GM23338 (cell line): ENCODE measurements at regions not wholly inside any gene's neighbourhood (a gene's known extent, or its start where the extent isn't known, plus 50 kb on each side); places are given as distances from the start of the nearest gene placed in this dataset.

Experiments used
- ATAC-seq: fragments of 200-7000 bp; cut with Tn5 transposase; 3 replicates; pipeline ENCODE4 v1.9.1; 2020
- DNase-seq: peaks from one replicate; pipeline ENCODE4 v3.0.0-alpha.2; 2015; ENCODE audit warnings: low spot score
- H2AFZ ChIP-seq: fragments of 200-600 bp; sonication (generic); 2 replicates; pipeline ENCODE4 v1.8.0; 2016; ENCODE audit warnings: antibody characterized with exemption, mild to moderate bottlenecking, moderate library complexity
- H3F3A ChIP-seq: fragments of 200-600 bp; sonication (generic); replicated peaks from 2 replicates; pipeline ENCODE4 v1.8.0; 2017; ENCODE audit warnings: antibody characterized with exemption, mixed run types, low read depth
- H3K27ac ChIP-seq: fragments of 200-600 bp; sonication (generic); 2 replicates; pipeline ENCODE4 v1.6.1; 2016; ENCODE audit warnings: low read depth
- H3K27me3 ChIP-seq: fragments of 200-600 bp; sonication (generic); 2 replicates; pipeline ENCODE4 v1.8.0; 2016; ENCODE audit warnings: mild to moderate bottlenecking, mixed run types, moderate library complexity; ENCODE audit not compliant: insufficient read depth
- H3K36me3 ChIP-seq: fragments of 200-600 bp; sonication (generic); 2 replicates; pipeline ENCODE4 v1.8.0; 2016; ENCODE audit warnings: mild to moderate bottlenecking; ENCODE audit not compliant: insufficient read depth
- H3K4me1 ChIP-seq: fragments of 200-600 bp; sonication (generic); 2 replicates; pipeline ENCODE4 v1.8.0; 2016; ENCODE audit warnings: mild to moderate bottlenecking, moderate library complexity; ENCODE audit not compliant: insufficient read depth
- H3K4me2 ChIP-seq: fragments of 200-600 bp; sonication (generic); 2 replicates; pipeline ENCODE4 v1.7.1; 2017; ENCODE audit warnings: mixed run types
- H3K4me3 ChIP-seq: fragments of 200-600 bp; sonication (generic); 2 replicates; pipeline ENCODE4 v1.6.1; 2016; ENCODE audit warnings: mixed run types
- H3K79me2 ChIP-seq: fragments of 200-600 bp; sonication (generic); replicated peaks from 2 replicates; pipeline ENCODE4 v1.8.0; 2017; ENCODE audit warnings: mild to moderate bottlenecking; ENCODE audit not compliant: insufficient read depth
- H3K9me2 ChIP-seq: fragments of 200-600 bp; sonication (generic); 2 replicates; pipeline ENCODE4 v1.8.0; 2017; ENCODE audit not compliant: insufficient read depth
- H4K20me1 ChIP-seq: fragments of 200-600 bp; sonication (generic); replicated peaks from 2 replicates; pipeline ENCODE4 v1.8.0; 2017; ENCODE audit warnings: mild to moderate bottlenecking; ENCODE audit not compliant: insufficient read depth
- H3K27ac Mint-ChIP-seq: 2 replicates; pipeline ENCODE4 v1.8.0; 2020; ENCODE audit warnings: inconsistent platforms, mild to moderate bottlenecking, moderate library complexity, mixed read lengths
- H3K27me3 Mint-ChIP-seq: 3 replicates; pipeline ENCODE4 v1.8.0; 2022; ENCODE audit warnings: low read depth, mild to moderate bottlenecking, moderate library complexity, mixed read lengths, inconsistent platforms; ENCODE audit not compliant: insufficient read depth, poor library complexity
- H3K36me3 Mint-ChIP-seq: 3 replicates; pipeline ENCODE4 v1.8.0; 2021; ENCODE audit warnings: low read depth, mild to moderate bottlenecking, inconsistent platforms, moderate library complexity, mixed read lengths
- H3K4me1 Mint-ChIP-seq: 3 replicates; pipeline ENCODE4 v1.8.0; 2020; ENCODE audit warnings: mild to moderate bottlenecking, inconsistent platforms, mixed read lengths
- H3K4me3 Mint-ChIP-seq: 3 replicates; pipeline ENCODE4 v1.8.0; 2021; ENCODE audit warnings: moderate library complexity, mild to moderate bottlenecking, inconsistent platforms, mixed read lengths
- H3K9me3 Mint-ChIP-seq: 3 replicates; pipeline ENCODE4 v1.8.0; 2020; ENCODE audit warnings: moderate library complexity, mild to moderate bottlenecking, inconsistent platforms, mixed read lengths
- CREB1 ChIP-seq: fragments of 250-450 bp; sonication (Bioruptor Pico); IDR thresholded peaks from 2 replicates; pipeline ENCODE4 v1.5.0; 2020; ENCODE audit warnings: low read depth, mild to moderate bottlenecking, moderate library complexity
- EZH2 ChIP-seq: fragments of 200-600 bp; sonication (generic); IDR thresholded peaks from one replicate; pipeline ENCODE4 v1.8.0; 2017; ENCODE audit warnings: antibody characterized with exemption, mild to moderate bottlenecking, low read depth; ENCODE audit not compliant: unreplicated experiment
- EZH2phosphoT487 ChIP-seq: fragments of 200-600 bp; sonication (generic); IDR thresholded peaks from one replicate; pipeline ENCODE4 v1.8.1; 2018; ENCODE audit warnings: antibody characterized with exemption; ENCODE audit not compliant: unreplicated experiment
- JUNB ChIP-seq: IDR thresholded peaks from one replicate; pipeline ENCODE4 v1.6.1; 2016; ENCODE audit warnings: antibody characterized with exemption; ENCODE audit not compliant: unreplicated experiment
- NANOG ChIP-seq: IDR thresholded peaks from 2 replicates; pipeline ENCODE4 v1.6.1; 2016; ENCODE audit warnings: antibody characterized with exemption, borderline replicate concordance
- POLR2AphosphoS5 ChIP-seq: IDR thresholded peaks from 2 replicates; pipeline ENCODE4 v1.6.1; 2016; ENCODE audit warnings: antibody characterized with exemption, low read depth
- STAT1 ChIP-seq: IDR thresholded peaks from one replicate; pipeline ENCODE4 v1.6.1; 2016; ENCODE audit warnings: antibody characterized with exemption; ENCODE audit not compliant: unreplicated experiment
- ZNF114 ChIP-seq: fragments of 250-450 bp; sonication (Bioruptor Pico); IDR thresholded peaks from 2 replicates; pipeline ENCODE4 v1.5.0; 2020; ENCODE audit warnings: mild to moderate bottlenecking, moderate library complexity
- ZNF331 ChIP-seq: fragments of 250-450 bp; sonication (Bioruptor Pico); IDR thresholded peaks from 2 replicates; pipeline ENCODE4 v1.5.0; 2020; ENCODE audit warnings: low read depth, mild to moderate bottlenecking, moderate library complexity
- TF ChIP-seq, protein P1 (sequence below): IDR thresholded peaks from 2 replicates; pipeline ENCODE4 v1.6.1; 2016; ENCODE audit warnings: antibody characterized with exemption
- TF ChIP-seq, protein P2 (sequence below): IDR thresholded peaks from one replicate; pipeline ENCODE4 v1.6.1; 2018; ENCODE audit warnings: antibody characterized with exemption; ENCODE audit not compliant: unreplicated experiment
- TF ChIP-seq, protein P3 (sequence below), 2 experiments: fragments of 200-600 bp in 1 of 2; sonication (generic) in 1 of 2; conservative IDR thresholded peaks; 2 replicates each; pipeline versions ENCODE4 v1.5.1 to v1.6.1; 2016 to 2017; ENCODE audit warnings: antibody characterized with exemption in 2 of 2, low read depth in 2 of 2, mild to moderate bottlenecking in 2 of 2, moderate library complexity in 1 of 2
- TF ChIP-seq, protein P4 (sequence below): fragments of 250-450 bp; sonication (Bioruptor Pico); IDR thresholded peaks from 2 replicates; pipeline ENCODE4 v1.5.0; 2020; ENCODE audit warnings: mild to moderate bottlenecking, moderate library complexity

DNA sequence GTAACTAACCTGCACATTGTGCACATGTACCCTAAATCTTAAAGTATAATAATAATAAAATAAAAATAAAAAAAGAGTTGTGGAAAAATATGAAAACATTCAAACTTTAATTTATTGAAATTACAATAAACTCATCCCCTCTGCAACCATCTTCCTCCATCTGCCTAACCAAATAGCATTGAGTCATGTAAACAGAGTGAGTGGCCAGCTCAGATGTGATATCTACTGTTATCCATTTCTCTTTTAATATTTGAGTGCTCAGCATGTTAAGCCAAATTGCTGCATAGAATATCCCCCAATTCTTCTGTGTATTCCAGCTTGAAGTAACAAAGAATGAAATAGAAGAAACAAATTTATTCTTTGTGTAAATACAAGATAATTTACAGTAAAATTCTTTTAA is 124.4 kb upstream of the HMHB1 start:
- Histone ChIP-seq H3K27ac (no peak overlapping the region), H3K4me1 (no peaks in the 10 kb centered on the region), H3F3A (no peaks in the 10 kb centered on the region), H4K20me1 (no peaks in the 10 kb centered on the region), H3K36me3 (no peaks in the 10 kb centered on the region), H3K9me2 (no peaks in the 10 kb centered on the region), H3K27me3 (no peaks in the 10 kb centered on the region), H3K4me2 (no peak overlapping the region), H3K4me3 (no peak overlapping the region), H2AFZ (no peak overlapping the region), H3K79me2 (no peaks in the 10 kb centered on the region)
- Mint-ChIP-seq H3K9me3 (no peaks in the 10 kb centered on the region), H3K27ac (no peak overlapping the region), H3K4me1 (no peaks in the 10 kb centered on the region), H3K4me3 (no peak overlapping the region), H3K27me3 (no peaks in the 10 kb centered on the region), H3K36me3 (no peaks in the 10 kb centered on the region)
- no peak for DNase-seq
- no peak for TF ChIP-seq STAT1
- TF ChIP-seq NANOG, result no peak
- TF ChIP-seq, protein P1, sequence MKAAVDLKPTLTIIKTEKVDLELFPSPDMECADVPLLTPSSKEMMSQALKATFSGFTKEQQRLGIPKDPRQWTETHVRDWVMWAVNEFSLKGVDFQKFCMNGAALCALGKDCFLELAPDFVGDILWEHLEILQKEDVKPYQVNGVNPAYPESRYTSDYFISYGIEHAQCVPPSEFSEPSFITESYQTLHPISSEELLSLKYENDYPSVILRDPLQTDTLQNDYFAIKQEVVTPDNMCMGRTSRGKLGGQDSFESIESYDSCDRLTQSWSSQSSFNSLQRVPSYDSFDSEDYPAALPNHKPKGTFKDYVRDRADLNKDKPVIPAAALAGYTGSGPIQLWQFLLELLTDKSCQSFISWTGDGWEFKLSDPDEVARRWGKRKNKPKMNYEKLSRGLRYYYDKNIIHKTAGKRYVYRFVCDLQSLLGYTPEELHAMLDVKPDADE, result no peak
- no peak for TF ChIP-seq ZNF114 (CRISPR knock-in tag)
- TF ChIP-seq EZH2, result no peak
- no peak for TF ChIP-seq POLR2AphosphoS5
- TF ChIP-seq, protein P2, sequence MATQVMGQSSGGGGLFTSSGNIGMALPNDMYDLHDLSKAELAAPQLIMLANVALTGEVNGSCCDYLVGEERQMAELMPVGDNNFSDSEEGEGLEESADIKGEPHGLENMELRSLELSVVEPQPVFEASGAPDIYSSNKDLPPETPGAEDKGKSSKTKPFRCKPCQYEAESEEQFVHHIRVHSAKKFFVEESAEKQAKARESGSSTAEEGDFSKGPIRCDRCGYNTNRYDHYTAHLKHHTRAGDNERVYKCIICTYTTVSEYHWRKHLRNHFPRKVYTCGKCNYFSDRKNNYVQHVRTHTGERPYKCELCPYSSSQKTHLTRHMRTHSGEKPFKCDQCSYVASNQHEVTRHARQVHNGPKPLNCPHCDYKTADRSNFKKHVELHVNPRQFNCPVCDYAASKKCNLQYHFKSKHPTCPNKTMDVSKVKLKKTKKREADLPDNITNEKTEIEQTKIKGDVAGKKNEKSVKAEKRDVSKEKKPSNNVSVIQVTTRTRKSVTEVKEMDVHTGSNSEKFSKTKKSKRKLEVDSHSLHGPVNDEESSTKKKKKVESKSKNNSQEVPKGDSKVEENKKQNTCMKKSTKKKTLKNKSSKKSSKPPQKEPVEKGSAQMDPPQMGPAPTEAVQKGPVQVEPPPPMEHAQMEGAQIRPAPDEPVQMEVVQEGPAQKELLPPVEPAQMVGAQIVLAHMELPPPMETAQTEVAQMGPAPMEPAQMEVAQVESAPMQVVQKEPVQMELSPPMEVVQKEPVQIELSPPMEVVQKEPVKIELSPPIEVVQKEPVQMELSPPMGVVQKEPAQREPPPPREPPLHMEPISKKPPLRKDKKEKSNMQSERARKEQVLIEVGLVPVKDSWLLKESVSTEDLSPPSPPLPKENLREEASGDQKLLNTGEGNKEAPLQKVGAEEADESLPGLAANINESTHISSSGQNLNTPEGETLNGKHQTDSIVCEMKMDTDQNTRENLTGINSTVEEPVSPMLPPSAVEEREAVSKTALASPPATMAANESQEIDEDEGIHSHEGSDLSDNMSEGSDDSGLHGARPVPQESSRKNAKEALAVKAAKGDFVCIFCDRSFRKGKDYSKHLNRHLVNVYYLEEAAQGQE, result no peak
- TF ChIP-seq, protein P3, sequence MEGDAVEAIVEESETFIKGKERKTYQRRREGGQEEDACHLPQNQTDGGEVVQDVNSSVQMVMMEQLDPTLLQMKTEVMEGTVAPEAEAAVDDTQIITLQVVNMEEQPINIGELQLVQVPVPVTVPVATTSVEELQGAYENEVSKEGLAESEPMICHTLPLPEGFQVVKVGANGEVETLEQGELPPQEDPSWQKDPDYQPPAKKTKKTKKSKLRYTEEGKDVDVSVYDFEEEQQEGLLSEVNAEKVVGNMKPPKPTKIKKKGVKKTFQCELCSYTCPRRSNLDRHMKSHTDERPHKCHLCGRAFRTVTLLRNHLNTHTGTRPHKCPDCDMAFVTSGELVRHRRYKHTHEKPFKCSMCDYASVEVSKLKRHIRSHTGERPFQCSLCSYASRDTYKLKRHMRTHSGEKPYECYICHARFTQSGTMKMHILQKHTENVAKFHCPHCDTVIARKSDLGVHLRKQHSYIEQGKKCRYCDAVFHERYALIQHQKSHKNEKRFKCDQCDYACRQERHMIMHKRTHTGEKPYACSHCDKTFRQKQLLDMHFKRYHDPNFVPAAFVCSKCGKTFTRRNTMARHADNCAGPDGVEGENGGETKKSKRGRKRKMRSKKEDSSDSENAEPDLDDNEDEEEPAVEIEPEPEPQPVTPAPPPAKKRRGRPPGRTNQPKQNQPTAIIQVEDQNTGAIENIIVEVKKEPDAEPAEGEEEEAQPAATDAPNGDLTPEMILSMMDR (conservative IDR thresholded peaks at IDR 0.05; ENCODE audit: low read depth in 2 of 2), result no peak
- TF ChIP-seq CREB1, result no peak
- TF ChIP-seq EZH2phosphoT487, result no peak
- no peak for TF ChIP-seq ZNF331 (CRISPR knock-in tag)
- TF ChIP-seq, protein P4, sequence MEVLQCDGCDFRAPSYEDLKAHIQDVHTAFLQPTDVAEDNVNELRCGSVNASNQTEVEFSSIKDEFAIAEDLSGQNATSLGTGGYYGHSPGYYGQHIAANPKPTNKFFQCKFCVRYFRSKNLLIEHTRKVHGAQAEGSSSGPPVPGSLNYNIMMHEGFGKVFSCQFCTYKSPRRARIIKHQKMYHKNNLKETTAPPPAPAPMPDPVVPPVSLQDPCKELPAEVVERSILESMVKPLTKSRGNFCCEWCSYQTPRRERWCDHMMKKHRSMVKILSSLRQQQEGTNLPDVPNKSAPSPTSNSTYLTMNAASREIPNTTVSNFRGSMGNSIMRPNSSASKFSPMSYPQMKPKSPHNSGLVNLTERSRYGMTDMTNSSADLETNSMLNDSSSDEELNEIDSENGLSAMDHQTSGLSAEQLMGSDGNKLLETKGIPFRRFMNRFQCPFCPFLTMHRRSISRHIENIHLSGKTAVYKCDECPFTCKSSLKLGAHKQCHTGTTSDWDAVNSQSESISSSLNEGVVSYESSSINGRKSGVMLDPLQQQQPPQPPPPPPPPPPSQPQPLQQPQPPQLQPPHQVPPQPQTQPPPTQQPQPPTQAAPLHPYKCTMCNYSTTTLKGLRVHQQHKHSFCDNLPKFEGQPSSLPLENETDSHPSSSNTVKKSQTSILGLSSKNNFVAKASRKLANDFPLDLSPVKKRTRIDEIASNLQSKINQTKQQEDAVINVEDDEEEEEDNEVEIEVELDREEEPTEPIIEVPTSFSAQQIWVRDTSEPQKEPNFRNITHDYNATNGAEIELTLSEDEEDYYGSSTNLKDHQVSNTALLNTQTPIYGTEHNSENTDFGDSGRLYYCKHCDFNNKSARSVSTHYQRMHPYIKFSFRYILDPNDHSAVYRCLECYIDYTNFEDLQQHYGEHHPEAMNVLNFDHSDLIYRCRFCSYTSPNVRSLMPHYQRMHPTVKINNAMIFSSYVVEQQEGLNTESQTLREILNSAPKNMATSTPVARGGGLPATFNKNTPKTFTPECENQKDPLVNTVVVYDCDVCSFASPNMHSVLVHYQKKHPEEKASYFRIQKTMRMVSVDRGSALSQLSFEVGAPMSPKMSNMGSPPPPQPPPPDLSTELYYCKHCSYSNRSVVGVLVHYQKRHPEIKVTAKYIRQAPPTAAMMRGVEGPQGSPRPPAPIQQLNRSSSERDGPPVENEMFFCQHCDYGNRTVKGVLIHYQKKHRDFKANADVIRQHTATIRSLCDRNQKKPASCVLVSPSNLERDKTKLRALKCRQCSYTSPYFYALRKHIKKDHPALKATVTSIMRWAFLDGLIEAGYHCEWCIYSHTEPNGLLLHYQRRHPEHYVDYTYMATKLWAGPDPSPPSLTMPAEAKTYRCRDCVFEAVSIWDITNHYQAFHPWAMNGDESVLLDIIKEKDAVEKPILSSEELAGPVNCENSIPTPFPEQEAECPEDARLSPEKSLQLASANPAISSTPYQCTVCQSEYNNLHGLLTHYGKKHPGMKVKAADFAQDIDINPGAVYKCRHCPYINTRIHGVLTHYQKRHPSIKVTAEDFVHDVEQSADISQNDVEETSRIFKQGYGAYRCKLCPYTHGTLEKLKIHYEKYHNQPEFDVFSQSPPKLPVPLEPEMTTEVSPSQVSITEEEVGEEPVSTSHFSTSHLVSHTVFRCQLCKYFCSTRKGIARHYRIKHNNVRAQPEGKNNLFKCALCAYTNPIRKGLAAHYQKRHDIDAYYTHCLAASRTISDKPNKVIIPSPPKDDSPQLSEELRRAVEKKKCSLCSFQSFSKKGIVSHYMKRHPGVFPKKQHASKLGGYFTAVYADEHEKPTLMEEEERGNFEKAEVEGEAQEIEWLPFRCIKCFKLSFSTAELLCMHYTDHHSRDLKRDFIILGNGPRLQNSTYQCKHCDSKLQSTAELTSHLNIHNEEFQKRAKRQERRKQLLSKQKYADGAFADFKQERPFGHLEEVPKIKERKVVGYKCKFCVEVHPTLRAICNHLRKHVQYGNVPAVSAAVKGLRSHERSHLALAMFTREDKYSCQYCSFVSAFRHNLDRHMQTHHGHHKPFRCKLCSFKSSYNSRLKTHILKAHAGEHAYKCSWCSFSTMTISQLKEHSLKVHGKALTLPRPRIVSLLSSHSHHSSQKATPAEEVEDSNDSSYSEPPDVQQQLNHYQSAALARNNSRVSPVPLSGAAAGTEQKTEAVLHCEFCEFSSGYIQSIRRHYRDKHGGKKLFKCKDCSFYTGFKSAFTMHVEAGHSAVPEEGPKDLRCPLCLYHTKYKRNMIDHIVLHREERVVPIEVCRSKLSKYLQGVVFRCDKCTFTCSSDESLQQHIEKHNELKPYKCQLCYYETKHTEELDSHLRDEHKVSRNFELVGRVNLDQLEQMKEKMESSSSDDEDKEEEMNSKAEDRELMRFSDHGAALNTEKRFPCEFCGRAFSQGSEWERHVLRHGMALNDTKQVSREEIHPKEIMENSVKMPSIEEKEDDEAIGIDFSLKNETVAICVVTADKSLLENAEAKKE (CRISPR knock-in tag), result no peak
- TF ChIP-seq JUNB, result no peak
- no peak for ATAC-seq
